ENCODE measurements at regions not wholly inside any gene's neighbourhood (a gene's known extent, or its start where the extent isn't known, plus 50 kb on each side); places are given as distances from the start of the nearest gene placed in this dataset.
A peak's percentile ranks its signal among the peaks of the same experiment; 100 is the strongest.

DNA sequence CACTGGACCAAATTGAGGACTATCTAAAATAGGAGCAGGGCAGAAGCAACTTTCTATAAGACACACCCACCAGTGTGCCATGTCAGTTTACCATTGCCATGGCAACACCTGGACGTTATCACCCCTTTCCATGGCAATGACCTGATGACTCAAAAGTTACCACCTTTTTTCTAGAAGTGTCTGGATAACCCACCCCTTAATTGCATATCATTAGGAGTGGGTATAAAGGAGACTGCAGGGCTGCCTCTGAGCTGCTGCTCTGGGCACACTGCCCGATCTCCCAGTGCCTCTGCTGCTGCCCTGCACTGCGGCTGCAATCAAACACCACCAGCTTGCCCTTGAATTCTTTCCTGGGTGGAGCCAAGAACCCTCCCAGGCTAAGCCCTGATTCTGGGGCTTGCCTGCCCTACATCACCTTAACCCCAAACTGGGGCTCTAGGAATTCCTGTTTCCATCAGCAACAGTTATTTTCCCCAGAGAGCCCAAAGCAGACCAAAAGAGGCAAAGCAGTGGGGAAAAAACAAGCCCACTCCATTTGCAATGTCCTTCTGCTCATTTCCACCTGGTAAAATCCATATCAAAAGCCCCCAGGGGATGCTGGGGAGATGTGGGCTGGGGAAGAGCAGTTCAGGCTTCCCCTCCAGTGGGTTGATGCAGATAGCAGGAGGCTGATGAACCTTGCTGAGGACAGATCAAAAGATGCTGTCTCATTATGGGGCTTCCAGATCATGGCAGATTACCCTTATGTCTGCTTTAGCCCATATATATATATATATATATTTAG, 129.5 kb upstream of the NCOR2 start:
- H3K27ac ChIP-seq: no peak overlapping the region
- H3K4me2 ChIP-seq: peak overlapping the region; percentile 47
- peaks cover 48% of the 10 kb centered on the region for H3K4me1 ChIP-seq
- peaks cover 16% of the 10 kb centered on the region for H3K9me3 ChIP-seq
- H3K9ac ChIP-seq: no peak overlapping the region
- H3K4me3 ChIP-seq: no peak overlapping the region
- H3K27me3 ChIP-seq: no peaks in the 10 kb centered on the region
- no peaks in the 10 kb centered on the region for H3K36me3 ChIP-seq
- no peaks in the 10 kb centered on the region for H4K20me1 ChIP-seq
- TF ChIP-seq Cebpa-rat (IDR thresholded peaks at IDR 0.05): no peak

DNA sequence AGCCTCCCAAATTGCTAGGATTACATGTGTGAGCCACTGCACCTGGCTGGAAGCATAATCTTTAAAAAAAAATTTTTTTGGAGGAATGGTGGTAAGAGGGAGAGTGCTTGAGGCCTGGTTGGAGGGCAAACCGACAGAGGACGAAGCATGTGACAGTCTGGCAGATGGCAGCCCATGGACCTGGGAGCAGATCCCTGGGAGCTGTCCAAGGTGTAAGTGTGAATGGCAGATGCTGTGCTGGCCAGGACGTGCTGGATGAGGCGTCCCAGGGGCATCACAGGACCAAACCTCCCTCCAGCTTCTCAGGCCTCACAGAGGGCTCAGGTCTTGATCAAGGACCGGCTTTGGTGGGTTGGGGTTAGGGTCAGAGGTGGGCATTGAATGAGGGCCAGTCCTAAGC, 128.4 kb upstream of the NCOR2 start:
- H4K20me1 ChIP-seq: no peaks in the 10 kb centered on the region
- H3K27me3 ChIP-seq: no peaks in the 10 kb centered on the region
- H3K9me3 ChIP-seq: peaks cover 25% of the 10 kb centered on the region
- H3K4me3 ChIP-seq: no peak overlapping the region
- TF ChIP-seq Cebpa-rat (IDR thresholded peaks at IDR 0.05): no peak
- H3K9ac ChIP-seq: no peak overlapping the region
- H3K4me1 ChIP-seq: peaks cover 48% of the 10 kb centered on the region
- no peak overlapping the region for H3K27ac ChIP-seq
- no peak overlapping the region; the same call in 1 of the 2 replicates for H3K4me2 ChIP-seq
- no peaks in the 10 kb centered on the region for H3K36me3 ChIP-seq

DNA sequence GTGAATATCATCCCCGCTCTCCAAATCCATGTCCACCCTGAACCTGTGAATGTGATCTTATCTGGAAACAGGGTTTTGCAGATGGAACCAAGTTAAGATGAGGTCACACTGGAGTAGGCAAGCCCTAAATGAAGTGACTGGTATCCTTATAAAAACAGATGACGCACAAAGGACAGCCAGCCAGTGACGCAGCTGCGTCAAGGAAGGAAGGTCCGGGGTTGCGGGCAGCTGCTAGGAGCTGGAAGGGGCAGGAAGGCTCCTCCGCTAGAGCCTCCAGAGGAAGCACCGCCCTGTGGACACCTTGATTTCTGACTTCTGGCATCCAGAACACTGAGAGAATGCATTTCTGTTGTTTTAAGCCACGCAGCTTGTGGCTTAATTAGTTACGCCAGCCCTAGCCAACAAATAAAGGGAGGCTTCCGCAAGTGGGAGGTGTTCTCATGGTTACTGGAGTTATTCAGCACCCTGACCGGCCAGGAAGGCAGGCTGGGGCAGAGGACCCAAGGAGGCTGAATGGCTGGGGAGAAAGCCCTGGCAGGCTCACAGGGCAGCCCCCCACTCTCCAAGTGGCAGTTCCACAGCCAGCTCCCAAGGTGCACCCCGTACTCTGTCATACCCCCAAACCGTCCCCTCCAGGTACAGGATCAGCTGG, 127.6 kb upstream of the NCOR2 start:
- Histone ChIP-seq H3K36me3 (no peaks in the 10 kb centered on the region), H3K27ac (0 out of 2 replicates have a peak overlapping the region, but pooled peaks have one; percentile 8), H3K9me3 (peaks cover 25% of the 10 kb centered on the region), H3K27me3 (no peaks in the 10 kb centered on the region), H4K20me1 (no peaks in the 10 kb centered on the region), H3K9ac (no peak overlapping the region), H3K4me2 (peak overlapping the region; percentile 86), H3K4me1 (peaks cover 49% of the 10 kb centered on the region), H3K4me3 (peak overlapping the region; percentile 12; the same call in 1 of the 2 replicates)
- no peak for TF ChIP-seq Cebpa-rat (IDR thresholded peaks at IDR 0.05)

DNA sequence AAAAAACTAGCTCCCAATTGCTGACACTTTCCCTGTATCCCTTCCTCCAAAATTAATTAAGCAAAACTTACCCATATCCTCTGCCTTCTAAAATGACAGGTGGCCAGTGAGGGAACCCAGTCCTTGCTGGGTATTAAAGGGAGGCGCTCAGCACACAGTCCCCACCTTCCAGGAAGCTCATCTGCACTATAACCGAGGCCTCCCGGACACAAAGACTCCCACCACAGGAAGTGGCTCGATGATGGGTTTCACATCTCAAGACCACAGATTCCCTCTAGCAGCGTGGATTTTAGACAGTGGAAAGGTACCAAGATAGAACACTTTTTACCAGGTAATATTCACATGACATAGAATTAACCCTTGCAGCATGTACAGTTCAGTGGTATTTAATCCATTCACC, 126.8 kb upstream of the NCOR2 start:
- Histone ChIP-seq H3K9ac (no peak overlapping the region), H3K4me2 (peak overlapping the region; percentile 86), H3K27ac (no peak overlapping the region; the same call in 1 of the 2 replicates), H3K4me1 (peaks cover 56% of the 10 kb centered on the region), H3K4me3 (peak overlapping the region; percentile 12; the same call in 1 of the 2 replicates), H3K36me3 (no peaks in the 10 kb centered on the region), H4K20me1 (no peaks in the 10 kb centered on the region), H3K9me3 (peaks cover 25% of the 10 kb centered on the region), H3K27me3 (no peaks in the 10 kb centered on the region)
- TF ChIP-seq Cebpa-rat (IDR thresholded peaks at IDR 0.05): no peak

DNA sequence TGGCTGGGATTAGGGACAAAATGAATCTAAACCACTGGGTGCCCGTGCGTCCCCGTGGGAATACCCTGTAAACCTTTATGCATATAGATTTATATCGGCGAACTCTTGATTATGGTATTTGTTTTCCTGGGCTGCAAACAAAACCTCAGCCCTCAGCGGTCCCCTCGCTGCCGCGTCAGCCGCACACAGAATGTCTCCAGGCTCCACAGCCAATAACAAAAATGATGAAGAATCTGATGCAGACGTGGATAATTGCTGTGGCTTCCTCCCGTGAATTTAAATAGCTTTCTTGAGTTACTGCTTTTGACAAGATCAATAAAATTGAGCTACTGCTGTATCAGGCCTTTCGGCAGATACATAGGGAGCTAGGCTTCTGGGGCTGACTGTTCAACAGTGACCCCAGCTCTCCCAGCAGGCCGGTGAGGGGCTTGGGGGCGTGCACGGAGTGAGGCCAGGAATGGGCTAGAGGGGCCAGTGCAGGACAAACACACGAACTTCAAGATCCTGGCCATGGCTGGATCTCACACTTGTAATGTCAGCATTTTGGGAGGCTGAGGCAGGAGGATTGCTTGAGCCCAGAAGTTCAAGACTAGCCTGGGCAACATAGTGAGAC, 125.8 kb upstream of the NCOR2 start:
- Histone ChIP-seq H3K27ac (peak overlapping the region; percentile 16; the same call in 1 of the 2 replicates), H3K4me1 (peaks cover 67% of the 10 kb centered on the region), H3K4me3 (no peak overlapping the region), H3K9me3 (peaks cover 25% of the 10 kb centered on the region), H3K27me3 (no peaks in the 10 kb centered on the region), H3K9ac (no peak overlapping the region), H3K36me3 (no peaks in the 10 kb centered on the region), H3K4me2 (peak overlapping the region; percentile 86), H4K20me1 (no peaks in the 10 kb centered on the region)
- no peak for TF ChIP-seq Cebpa-rat (IDR thresholded peaks at IDR 0.05)

DNA sequence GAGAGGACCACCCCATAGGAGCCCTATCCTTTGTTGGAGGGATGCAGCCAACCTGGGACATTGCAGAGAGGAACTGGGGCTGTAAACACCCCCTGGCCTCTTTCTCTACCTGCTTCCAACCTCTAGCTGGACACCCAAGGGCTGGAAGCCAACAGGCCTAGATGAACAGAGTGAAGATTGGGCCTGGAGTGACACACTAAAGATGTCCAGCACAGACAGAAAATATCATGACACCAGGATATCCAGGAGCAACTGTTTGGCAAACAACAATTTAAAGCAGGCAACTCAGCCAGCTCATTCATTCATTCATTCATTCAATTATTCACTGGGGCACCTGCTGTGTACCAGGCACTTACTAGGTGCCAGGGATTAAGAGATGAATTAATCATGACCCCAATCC, 125.0 kb upstream of the NCOR2 start:
- Histone ChIP-seq H3K27ac (no peak overlapping the region), H3K36me3 (no peaks in the 10 kb centered on the region), H3K4me2 (no peak overlapping the region), H3K9me3 (peaks cover 25% of the 10 kb centered on the region), H3K27me3 (no peaks in the 10 kb centered on the region), H3K9ac (no peak overlapping the region), H3K4me1 (peaks cover 75% of the 10 kb centered on the region), H3K4me3 (no peak overlapping the region), H4K20me1 (no peaks in the 10 kb centered on the region)
- TF ChIP-seq Cebpa-rat (IDR thresholded peaks at IDR 0.05): no peak

DNA sequence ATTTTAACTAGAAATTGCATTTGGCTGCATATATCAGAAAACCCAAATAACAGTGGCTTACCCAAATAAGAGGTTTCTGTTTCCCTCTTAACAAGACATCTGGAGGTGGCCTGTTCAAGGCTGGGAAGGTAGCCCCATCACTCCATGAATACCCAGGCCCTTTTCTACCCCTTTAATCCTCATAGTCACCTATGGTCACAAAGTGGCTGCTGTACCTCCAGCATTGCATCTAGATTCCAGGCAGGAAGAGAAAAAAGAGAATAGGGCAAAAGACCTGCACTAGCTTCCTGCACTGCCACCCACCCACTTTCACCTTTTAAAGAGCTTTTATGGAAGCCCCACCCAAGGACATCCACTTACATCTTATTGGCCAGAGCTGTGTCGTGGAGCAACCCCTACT, 124.0 kb upstream of the NCOR2 start:
- Histone ChIP-seq H3K9ac (no peak overlapping the region), H3K4me2 (no peak overlapping the region), H3K27me3 (no peaks in the 10 kb centered on the region), H3K27ac (no peak overlapping the region), H3K4me1 (peaks cover 75% of the 10 kb centered on the region), H4K20me1 (no peaks in the 10 kb centered on the region), H3K9me3 (peaks cover 25% of the 10 kb centered on the region), H3K4me3 (no peak overlapping the region), H3K36me3 (no peaks in the 10 kb centered on the region)
- no peak for TF ChIP-seq Cebpa-rat (IDR thresholded peaks at IDR 0.05)

DNA sequence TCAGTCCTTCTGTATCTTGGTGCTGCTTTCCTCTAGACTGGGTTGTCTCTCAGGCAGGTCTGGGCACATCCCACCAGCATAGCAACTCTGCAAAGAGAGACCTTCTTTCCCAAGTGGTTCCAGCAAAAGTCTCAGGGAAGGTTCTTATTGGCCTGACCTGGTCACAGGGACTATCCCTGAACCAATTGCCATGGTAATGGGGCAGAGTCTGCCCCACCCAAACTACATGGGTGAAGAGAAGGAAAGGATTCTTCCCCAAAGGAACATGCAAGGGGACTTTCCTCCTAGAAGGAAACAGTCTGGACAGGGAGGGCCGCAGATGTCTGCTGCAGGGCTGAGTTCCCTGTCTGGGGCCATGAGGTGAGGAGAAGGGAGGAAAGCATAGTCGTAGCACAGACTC, 122.2 kb upstream of the NCOR2 start:
- H3K36me3 ChIP-seq: no peaks in the 10 kb centered on the region
- H3K27me3 ChIP-seq: no peaks in the 10 kb centered on the region
- peak overlapping the region; percentile 28; the same call in 1 of the 2 replicates for H3K27ac ChIP-seq
- no peak overlapping the region for H3K4me3 ChIP-seq
- H3K4me2 ChIP-seq: peak overlapping the region; percentile 71; the same call in 1 of the 2 replicates
- no peaks in the 10 kb centered on the region for H4K20me1 ChIP-seq
- H3K4me1 ChIP-seq: peaks cover 75% of the 10 kb centered on the region
- TF ChIP-seq Cebpa-rat (IDR thresholded peaks at IDR 0.05): no peak
- H3K9me3 ChIP-seq: peaks cover 25% of the 10 kb centered on the region
- H3K9ac ChIP-seq: no peak overlapping the region

DNA sequence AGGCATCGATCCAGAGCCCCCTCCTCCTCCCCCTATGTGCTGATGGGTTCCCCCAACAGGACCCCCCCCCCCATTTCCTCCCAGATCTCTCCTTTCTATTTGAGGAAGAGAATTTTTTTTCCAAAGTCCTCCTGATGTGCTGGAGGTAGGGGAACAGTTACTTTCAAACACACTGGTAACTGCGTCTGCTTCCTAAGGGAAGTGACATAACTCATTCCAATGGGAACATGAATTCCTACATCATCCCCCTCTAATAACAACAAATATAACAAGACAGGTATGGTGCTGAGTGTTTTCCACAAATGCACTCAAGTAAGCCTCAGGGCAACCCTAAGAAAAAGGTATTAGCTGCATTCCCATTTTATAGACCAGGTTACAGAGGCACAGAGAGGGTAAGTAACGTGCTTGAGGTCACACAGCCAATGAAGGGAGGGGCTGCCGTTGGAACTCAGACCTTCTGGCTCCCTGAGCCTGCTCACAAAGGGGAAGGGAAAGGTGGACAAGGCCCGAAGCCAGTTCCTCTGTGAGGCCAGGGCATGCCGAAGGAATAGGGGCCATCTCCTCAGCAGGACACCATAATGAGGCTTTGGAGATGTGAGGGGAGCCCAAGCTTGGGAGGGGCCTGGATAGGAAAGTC, 121.1 kb upstream of the NCOR2 start:
- Histone ChIP-seq H3K27ac (peak overlapping the region; percentile 66), H3K4me3 (peak overlapping the region; percentile 40; the same call in 1 of the 2 replicates), H3K4me2 (peak overlapping the region; percentile 71), H3K4me1 (peaks cover 73% of the 10 kb centered on the region), H3K9ac (peak overlapping the region; percentile 53; the same call in 1 of the 2 replicates), H3K27me3 (no peaks in the 10 kb centered on the region), H3K36me3 (no peaks in the 10 kb centered on the region), H4K20me1 (no peaks in the 10 kb centered on the region), H3K9me3 (peaks cover 24% of the 10 kb centered on the region)
- TF ChIP-seq Cebpa-rat (IDR thresholded peaks at IDR 0.05): no peak

Data from BLaER1 (cell line).